ENCODE measurements at regions not wholly inside any gene's neighbourhood (a gene's known extent, or its start where the extent isn't known, plus 50 kb on each side); places are given as distances from the start of the nearest gene placed in this dataset.

DNA sequence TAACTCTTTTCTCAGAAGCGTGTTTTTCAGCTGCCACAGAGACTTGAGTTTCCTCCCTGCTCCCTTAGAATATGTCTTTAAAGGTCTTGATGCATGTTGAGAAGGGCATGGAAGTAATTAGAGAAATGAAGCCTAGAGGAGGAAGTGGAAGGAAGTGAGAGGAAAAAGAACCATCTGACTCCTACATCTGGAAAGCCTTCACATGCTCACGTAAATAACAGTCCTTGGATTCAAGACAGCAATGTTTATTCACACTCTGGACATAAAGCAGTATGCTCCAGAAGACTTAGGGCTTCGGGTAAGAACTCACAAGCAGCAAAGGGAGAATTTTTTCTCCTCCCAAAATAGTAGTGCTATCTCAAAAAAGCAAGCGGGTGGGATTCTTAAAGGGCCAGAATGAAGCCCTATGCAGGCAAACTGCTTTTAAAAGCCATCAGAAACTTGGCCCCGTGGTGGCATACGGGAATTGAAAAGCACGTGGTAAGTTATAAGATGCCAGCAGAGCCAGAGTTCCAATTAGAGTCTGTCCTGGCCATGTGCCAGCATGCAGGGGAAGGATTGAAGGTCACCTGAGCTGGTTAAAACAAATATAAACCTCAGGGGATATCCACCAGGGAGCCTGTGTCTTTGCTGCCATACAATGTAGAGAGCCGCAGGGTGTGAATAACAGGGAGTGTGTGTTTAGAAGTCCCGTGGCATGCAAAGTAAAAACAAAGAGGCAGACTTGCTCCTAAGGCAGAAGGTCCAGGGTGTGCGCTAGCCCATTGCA lies 380.8 kb upstream of the NDN start:
- no peak for TF ChIP-seq POLR2A (IDR thresholded peaks at IDR 0.05)
- TF ChIP-seq, protein P1, sequence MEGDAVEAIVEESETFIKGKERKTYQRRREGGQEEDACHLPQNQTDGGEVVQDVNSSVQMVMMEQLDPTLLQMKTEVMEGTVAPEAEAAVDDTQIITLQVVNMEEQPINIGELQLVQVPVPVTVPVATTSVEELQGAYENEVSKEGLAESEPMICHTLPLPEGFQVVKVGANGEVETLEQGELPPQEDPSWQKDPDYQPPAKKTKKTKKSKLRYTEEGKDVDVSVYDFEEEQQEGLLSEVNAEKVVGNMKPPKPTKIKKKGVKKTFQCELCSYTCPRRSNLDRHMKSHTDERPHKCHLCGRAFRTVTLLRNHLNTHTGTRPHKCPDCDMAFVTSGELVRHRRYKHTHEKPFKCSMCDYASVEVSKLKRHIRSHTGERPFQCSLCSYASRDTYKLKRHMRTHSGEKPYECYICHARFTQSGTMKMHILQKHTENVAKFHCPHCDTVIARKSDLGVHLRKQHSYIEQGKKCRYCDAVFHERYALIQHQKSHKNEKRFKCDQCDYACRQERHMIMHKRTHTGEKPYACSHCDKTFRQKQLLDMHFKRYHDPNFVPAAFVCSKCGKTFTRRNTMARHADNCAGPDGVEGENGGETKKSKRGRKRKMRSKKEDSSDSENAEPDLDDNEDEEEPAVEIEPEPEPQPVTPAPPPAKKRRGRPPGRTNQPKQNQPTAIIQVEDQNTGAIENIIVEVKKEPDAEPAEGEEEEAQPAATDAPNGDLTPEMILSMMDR (IDR thresholded peaks at IDR 0.05), result no peak

Measured in body of pancreas (tissue), 4 donors.